ENCODE measurements at regions not wholly inside any gene's neighbourhood (a gene's known extent, or its start where the extent isn't known, plus 50 kb on each side); places are given as distances from the start of the nearest gene placed in this dataset.

DNA sequence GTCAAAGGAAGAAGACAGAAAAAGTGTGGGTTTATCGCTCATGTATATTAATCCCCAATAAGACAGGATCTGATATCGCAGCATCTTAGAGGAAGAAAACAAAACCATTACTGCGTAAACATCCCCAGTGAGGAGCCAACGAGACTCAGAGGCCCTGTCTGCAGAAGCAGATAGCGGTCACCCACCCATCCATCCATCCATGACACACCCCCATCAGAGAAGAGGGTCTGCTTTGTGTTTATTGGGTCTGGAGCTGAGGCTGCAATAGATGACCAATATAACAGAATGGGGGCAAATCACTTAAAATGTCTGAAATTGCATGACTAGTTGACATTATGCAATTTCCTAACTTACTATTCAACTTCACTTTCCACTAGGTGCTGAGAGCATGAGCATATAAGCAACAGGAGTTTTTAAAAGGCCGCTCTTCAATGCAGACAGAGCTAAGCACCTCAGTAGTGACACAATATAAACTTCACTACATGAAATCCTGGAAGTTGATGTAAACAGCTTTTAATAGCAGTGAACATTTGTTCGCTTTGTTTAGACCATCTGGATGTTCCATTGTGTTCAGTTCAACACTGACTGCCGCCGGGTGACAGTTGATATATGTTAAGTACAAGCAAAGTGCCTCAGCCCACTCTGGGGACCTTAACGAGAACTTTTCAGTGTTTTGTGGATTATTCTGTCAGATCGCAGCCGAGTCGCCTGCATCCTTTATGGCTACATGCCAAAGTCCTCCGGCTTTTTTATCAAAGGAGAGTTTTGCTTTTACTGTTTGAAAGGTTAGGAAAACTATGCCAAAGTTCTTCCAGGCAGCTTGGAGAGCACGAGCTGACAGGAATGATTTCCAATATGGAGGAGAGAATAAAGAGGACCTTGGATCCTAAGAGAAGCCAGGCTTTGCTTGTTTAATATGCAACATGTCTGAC lies 167.5 kb downstream of the ZNF281 start:
- no peak for TF ChIP-seq CTCF (IDR thresholded peaks at IDR 0.05; ENCODE audit: poor library complexity, severe bottlenecking)
- TF ChIP-seq EP300 (conservative IDR thresholded peaks at IDR 0.05; ENCODE audit: poor library complexity, severe bottlenecking): peak; percentile 81
- TF ChIP-seq RAD21 (conservative IDR thresholded peaks at IDR 0.05): no peak
- TF ChIP-seq POLR2AphosphoS5 (IDR thresholded peaks at IDR 0.05): peak; percentile 91
- no peak for TF ChIP-seq EZH2 (IDR thresholded peaks at IDR 0.05; ENCODE audit: borderline replicate concordance, insufficient read depth, low read length, poor library complexity, severe bottlenecking)
- peak; percentile 43 for TF ChIP-seq REST (IDR thresholded peaks at IDR 0.05; ENCODE audit: borderline replicate concordance)

Measured in neural cell (in vitro differentiated cells).